HL-60/S4 treated with retinoic acid at 250 ng/mL for 4 days and 3 days (cell line): ENCODE measurements at regions not wholly inside any gene's neighbourhood (a gene's known extent, or its start where the extent isn't known, plus 50 kb on each side); places are given as distances from the start of the nearest gene placed in this dataset.

Source experiments
- in situ Hi-C: fragments of 300-500 bp; cut with MboI; formaldehyde crosslinking; loops from 2 replicates; pipeline ENCODE4 v1.7.0; 2022; ENCODE audit warnings: low sequenced_read_pairs

DNA sequence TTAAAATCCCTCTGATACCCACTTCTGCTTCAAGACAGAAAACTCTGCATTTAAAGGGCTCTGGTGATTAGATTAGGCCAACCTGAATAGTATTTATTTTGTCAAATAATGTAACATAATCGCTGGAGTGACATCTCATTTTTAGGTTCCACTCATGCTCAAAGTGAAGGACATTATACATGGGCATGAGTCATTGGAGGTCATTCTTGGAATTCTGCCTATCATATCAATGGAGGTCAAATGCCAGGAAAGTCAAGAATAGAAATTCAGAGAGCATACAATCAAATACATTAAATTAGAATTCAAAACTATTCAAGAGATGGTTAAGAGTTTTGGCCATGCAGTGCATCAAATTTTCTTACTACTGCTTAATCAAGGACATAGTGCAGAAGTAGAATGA is 50.8 kb upstream of the PRSS1 start:
- in situ Hi-C loops, result no loop called here

- in situ Hi-C loops, result no loop called here
Observed at GRCh38 chr7:142697270-142697669, 52.0 kb upstream of the PRSS1 start.

GRCh38 chr7:142696456-142697179 is 52.7 kb upstream of the PRSS1 start:
- in situ Hi-C loops, result no loop called here

GRCh38 chr7:142693911-142694310 is 55.4 kb upstream of the PRSS1 start:
- in situ Hi-C loops, result no loop called here

- in situ Hi-C loops, result no loop called here
Observed at GRCh38 chr7:142690554-142691182, 58.6 kb upstream of the PRSS1 start.

- in situ Hi-C loops, result no loop called here
Observed at GRCh38 chr7:142689439-142690120, 59.7 kb upstream of the PRSS1 start.

- in situ Hi-C loops, result no loop called here
Observed at GRCh38 chr7:142685877-142686508, 63.3 kb upstream of the PRSS1 start.

- in situ Hi-C loops, result no loop called here
Observed at GRCh38 chr7:142681314-142682092, 67.8 kb upstream of the PRSS1 start.

DNA sequence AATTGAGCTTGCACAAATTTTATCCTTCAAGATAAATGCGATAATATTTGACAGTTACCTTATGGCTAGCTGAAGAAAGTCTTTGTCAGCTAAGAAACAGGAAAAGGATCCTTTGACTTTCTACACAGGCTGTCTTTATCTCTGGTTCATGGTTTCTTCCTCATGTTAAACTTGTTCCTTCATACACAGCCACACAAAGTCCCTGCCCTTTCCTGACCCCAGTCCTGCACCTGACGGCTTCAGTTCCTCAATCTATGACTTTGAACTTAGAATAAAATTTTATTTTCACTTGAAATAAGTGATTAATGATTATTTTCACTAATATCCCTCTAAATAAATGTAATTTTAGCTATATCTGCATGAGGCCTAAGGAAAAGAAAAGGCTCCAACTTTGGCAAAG is 77.8 kb upstream of the PRSS1 start:
- in situ Hi-C loops, result no loop called here

DNA sequence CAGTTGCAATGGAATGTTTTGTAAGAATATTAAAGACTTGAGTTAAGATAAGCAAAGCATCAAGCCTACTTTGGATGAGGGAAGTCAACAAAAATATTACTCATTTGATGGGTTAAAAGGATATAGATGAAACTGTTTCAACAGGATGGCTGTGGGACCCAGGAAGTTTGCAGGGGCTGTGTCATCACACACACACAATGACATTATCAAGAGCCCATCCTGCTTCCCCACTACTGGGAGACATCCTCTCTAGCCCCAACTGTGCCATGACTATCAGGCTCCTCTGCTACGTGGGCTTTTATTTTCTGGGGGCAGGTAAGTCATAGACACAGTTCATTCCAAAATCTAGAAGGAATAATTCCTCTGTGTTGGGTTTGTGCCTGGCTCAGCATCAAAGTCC is 78.8 kb upstream of the PRSS1 start:
- in situ Hi-C loops, result no loop called here

DNA sequence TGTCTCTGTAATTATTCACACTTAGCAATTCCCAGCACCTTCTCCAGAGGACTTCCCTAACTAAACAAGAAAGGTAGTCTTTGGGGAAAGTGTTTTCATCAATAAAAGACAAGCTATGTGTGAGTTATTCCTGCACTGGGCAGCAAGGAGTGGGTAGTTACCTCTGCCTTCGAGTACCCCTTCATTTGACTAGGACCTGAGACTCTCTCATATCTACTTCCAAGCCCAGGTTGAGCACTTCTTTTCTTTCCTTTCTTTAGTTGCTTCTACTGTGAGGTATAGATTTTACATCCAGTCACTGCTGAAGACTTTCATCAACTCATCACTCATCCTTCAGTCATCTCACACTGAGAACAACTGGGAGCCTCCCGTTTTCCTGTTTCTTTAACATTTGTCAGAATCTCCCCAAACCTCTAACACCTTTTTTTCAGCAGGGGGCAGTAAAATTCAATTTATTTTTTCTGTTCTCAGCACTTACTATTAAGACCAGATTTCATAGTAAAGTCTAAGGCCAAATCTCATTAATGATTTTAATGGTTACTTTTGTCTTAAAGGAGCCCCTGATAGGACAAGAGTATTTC is 80.1 kb upstream of the PRSS1 start:
- in situ Hi-C loops, result no loop called here

DNA sequence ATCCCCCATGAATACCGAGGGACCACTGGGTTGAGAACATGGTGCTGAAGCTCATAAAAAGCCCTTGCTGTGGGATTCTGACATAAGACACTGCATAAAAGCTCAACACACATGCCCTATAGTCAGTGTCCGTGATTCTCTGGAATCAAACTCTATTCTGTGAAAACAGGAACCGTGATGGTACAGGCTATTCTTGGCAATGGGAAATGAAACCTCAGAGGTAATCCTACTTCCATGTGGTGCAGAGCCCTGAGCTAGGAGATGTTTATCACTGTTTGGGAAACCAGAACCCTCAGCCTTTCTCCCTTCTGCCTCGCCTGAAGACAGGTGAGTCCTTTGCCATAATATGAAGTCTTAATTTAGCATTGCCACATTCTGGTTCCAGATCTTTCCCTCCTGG is 80.8 kb upstream of the PRSS1 start:
- in situ Hi-C loops, result no loop called here

DNA sequence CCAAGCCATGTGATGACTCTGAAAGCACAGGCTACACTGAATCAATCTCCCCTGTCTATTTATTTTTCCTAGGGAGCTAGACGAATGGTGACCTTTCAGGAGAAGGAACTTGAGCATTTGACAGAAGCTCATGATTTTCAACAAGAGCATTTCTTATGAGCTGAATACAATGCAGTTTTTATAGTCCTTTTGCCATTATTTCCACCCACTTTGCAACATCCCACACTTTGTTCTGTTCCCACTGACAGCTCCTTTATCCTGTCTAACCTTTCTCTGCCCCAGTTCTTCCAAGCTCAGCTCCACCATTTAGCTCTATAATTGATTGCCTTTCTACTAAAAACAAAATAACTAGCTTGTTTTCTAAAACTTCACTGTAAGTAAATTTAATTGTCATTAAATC is 91.9 kb upstream of the PRSS1 start:
- in situ Hi-C loops, result no loop called here

GRCh38 chr7:142654398-142654797 is 94.9 kb upstream of the PRSS1 start:
- in situ Hi-C loops, result no loop called here

DNA sequence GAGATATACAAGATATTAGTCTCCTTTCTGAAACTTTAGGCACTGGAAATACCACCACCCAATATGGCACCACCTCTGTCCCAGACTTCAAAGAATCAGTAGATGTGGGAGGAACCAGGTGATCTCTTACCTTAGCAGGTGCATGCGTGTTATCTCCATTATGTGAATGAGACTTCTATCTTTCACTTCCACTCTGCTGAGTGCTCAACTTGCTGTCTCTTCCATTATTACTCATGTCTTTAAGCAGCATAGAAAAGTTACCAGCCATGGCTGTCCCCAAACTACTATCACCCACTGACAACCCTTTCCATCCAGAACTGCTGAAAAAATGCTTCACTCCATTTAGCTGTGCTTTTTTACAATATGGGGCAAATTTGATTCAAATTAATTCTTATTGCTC is 101.5 kb upstream of the PRSS1 start:
- in situ Hi-C loops, result loop anchor here (25.0 kb wide), 1 partner anchor 140 kb away; no protein-coding TSS in a partner anchor

DNA sequence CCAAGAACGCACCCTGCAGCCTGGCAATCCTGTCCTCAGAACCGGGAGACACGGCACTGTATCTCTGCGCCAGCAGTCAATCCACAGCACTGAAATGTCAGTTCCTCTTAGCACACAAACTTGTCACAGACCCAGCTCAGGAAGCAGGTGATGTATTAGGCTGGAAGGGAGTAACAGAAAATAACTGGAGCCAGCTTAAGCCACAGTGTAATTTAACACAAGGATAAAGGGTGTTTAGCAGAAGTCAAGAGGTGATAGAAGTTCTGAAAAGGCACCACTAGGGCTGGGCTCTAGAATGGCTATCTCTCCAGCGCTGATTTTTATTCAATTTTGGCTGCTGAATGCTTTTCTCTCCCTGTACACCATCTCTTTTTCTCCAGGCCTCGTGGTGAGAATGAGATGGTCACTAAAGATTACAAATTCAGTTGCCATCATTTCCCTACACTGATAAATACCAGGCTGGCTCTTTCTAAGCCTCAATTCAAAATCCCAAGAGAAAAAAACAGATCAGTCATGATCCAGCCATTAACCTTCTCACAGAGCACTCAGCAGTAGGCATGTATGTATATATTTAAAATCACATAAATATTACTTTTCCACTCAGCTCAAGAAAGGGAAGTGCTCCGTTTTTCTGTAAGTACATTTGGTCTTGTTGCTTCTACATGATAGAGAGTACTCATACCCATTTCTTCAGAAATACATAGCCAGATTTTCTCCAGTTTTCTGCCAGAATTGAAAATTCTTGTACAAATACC is 102.7 kb upstream of the PRSS1 start:
- in situ Hi-C loops, result loop anchor here (25.0 kb wide), 1 partner anchor 141 kb away; no protein-coding TSS in a partner anchor

- in situ Hi-C loops, result loop anchor here (25.0 kb wide), 1 partner anchor 142 kb away; no protein-coding TSS in a partner anchor
Observed at GRCh38 chr7:142645777-142646176, 103.5 kb upstream of the PRSS1 start.

DNA sequence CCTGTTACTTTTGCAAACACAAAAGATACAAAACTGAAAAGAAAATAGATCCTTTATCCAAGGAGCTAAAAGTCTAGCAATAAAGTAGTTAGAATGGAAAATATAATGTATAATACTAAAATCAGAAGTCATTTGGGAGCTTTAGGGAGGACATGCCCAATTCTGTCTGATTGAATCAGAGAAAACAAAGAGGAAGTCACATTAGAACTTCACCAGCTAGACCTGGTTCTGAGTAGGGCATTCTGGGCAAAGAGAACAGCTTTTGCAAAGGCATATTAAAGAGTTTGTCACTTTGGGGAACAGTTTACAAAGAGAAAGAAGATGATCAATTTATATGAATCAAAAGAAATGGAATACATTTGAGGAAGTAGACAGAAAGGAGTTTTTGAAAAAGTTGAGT is 107.0 kb upstream of the PRSS1 start:
- in situ Hi-C loops, result loop anchor here (25.0 kb wide), 1 partner anchor 145 kb away; no protein-coding TSS in a partner anchor

GRCh38 chr7:142641252-142641651 is 108.0 kb upstream of the PRSS1 start:
- in situ Hi-C loops, result loop anchor here (25.0 kb wide), 1 partner anchor 146 kb away; no protein-coding TSS in a partner anchor
